GM21381 (cell line): ENCODE measurements at regions not wholly inside any gene's neighbourhood (a gene's known extent, or its start where the extent isn't known, plus 50 kb on each side); places are given as distances from the start of the nearest gene placed in this dataset.
A peak's percentile ranks its signal among the peaks of the same experiment; 100 is the strongest.
"Not testable (repeated sequence)": the region's sequence is repeated elsewhere in the genome, so short reads cannot be mapped to it uniquely, and the experiment has no call there.

Source experiments
- ATAC-seq: cut with Tn5 transposase; IDR thresholded peaks from one replicate; pipeline ENCODE4 v1.9.1; 2021; ENCODE audit warnings: mild to moderate bottlenecking, moderate library complexity; ENCODE audit not compliant: unreplicated experiment

GRCh38 chr13:42373048-42373812 is 101.3 kb downstream of the AKAP11 start:
- no peak for ATAC-seq

GRCh38 chr13:42375663-42376062 is 103.7 kb downstream of the AKAP11 start:
- no peak for ATAC-seq

- ATAC-seq = peak; percentile 77
Measured at GRCh38 chr13:42377640-42378382, 105.9 kb downstream of the AKAP11 start.

- ATAC-seq = peak; percentile 32
Measured at GRCh38 chr13:42378383-42378780, 106.4 kb downstream of the AKAP11 start.

GRCh38 chr13:42379241-42379640 is 107.3 kb downstream of the AKAP11 start:
- no peak for ATAC-seq

- peak; percentile 50 for ATAC-seq
Measured at GRCh38 chr13:42380420-42381164, 108.6 kb downstream of the AKAP11 start.

- ATAC-seq = no peak
Measured at GRCh38 chr13:42381165-42381425, 109.1 kb downstream of the AKAP11 start.

- ATAC-seq = not testable (repeated sequence)
Measured at GRCh38 chr13:42381426-42381825, 109.5 kb downstream of the AKAP11 start.

- ATAC-seq = no peak
Measured at GRCh38 chr13:42383025-42383424, 111.1 kb downstream of the AKAP11 start.

GRCh38 chr13:42384265-42384664 is 112.3 kb downstream of the AKAP11 start:
- no peak for ATAC-seq

- no peak for ATAC-seq
Measured at GRCh38 chr13:42388326-42388725, 116.4 kb downstream of the AKAP11 start.

- no peak for ATAC-seq
Measured at GRCh38 chr13:42389041-42389440, 117.1 kb downstream of the AKAP11 start.

- ATAC-seq = no peak
Measured at GRCh38 chr13:42392180-42392579, 120.2 kb downstream of the AKAP11 start.

- ATAC-seq = peak; percentile 78
Measured at GRCh38 chr13:42392716-42393572, 121.0 kb downstream of the AKAP11 start.

- ATAC-seq = no peak
Measured at GRCh38 chr13:42393573-42394360, 121.8 kb downstream of the AKAP11 start.

- ATAC-seq = no peak
Measured at GRCh38 chr13:42394361-42394708, 122.4 kb downstream of the AKAP11 start.

- no peak for ATAC-seq
Measured at GRCh38 chr13:42394711-42395085, 122.7 kb downstream of the AKAP11 start.

GRCh38 chr13:42395086-42395821 is 123.3 kb downstream of the AKAP11 start:
- no peak for ATAC-seq

- ATAC-seq = no peak
Measured at GRCh38 chr13:42396501-42396900, 124.5 kb downstream of the AKAP11 start.
